ENCODE measurements at regions not wholly inside any gene's neighbourhood (a gene's known extent, or its start where the extent isn't known, plus 50 kb on each side); places are given as distances from the start of the nearest gene placed in this dataset.

- Histone ChIP-seq H3K4me1 (ENCODE audit: insufficient read depth, low read length) (no peaks in the 10 kb centered on the region), H3K4me3 (ENCODE audit: low read length) (no peak overlapping the region), H3K9me3 (ENCODE audit: control insufficient read depth in 1 of 2, insufficient read depth in 1 of 2, low read length in 2 of 2) (no peaks in the 10 kb centered on the region), H3K36me3 (ENCODE audit: insufficient read depth, low read length) (no peaks in the 10 kb centered on the region), H3K27ac (ENCODE audit: low read depth in 1 of 2, low read length in 2 of 2) (no peak overlapping the region), H3K27me3 (ENCODE audit: control insufficient read depth in 1 of 2, insufficient read depth in 2 of 2, low read length in 2 of 2) (no peaks in the 10 kb centered on the region)
- ATAC-seq (ENCODE audit: poor library complexity) (no peak), DNase-seq (no peak)
- TF ChIP-seq CTCF (IDR thresholded peaks at IDR 0.05) = no peak
- CTCF ChIA-PET = no interaction called here
- Mint-ChIP-seq H3K4me1 (ENCODE audit: low read depth) (no peaks in the 10 kb centered on the region), H3K4me3 (no peak overlapping the region), H3K36me3 (ENCODE audit: low read depth) (no peaks in the 10 kb centered on the region), H3K9me3 (no peaks in the 10 kb centered on the region), H3K27ac (no peak overlapping the region), H3K27me3 (no peaks in the 10 kb centered on the region)
- POLR2A ChIA-PET = no interaction called here
- intact Hi-C loops (cut with DNase I, micrococcal nuclease) = no loop called here
Observed at GRCh38 chr2:167386694-167387093, 498.4 kb downstream of the XIRP2 start.

- Mint-ChIP-seq H3K4me3 (no peak overlapping the region), H3K27me3 (no peaks in the 10 kb centered on the region), H3K9me3 (peaks cover 2% of the 10 kb centered on the region), H3K4me1 (ENCODE audit: low read depth) (no peaks in the 10 kb centered on the region), H3K27ac (no peak overlapping the region), H3K36me3 (ENCODE audit: low read depth) (no peaks in the 10 kb centered on the region)
- ChIA-PET POLR2A (no interaction called here), CTCF (no interaction called here)
- TF ChIP-seq CTCF (IDR thresholded peaks at IDR 0.05) = no peak
- intact Hi-C loops (cut with DNase I, micrococcal nuclease) = no loop called here
- Histone ChIP-seq H3K4me3 (ENCODE audit: low read length) (no peak overlapping the region), H3K36me3 (ENCODE audit: insufficient read depth, low read length) (no peaks in the 10 kb centered on the region), H3K9me3 (ENCODE audit: control insufficient read depth in 1 of 2, insufficient read depth in 1 of 2, low read length in 2 of 2) (peaks cover 0 to 10% of the 10 kb centered on the region in 2 experiments), H3K4me1 (ENCODE audit: insufficient read depth, low read length) (no peaks in the 10 kb centered on the region), H3K27me3 (ENCODE audit: control insufficient read depth in 1 of 2, insufficient read depth in 2 of 2, low read length in 2 of 2) (no peaks in the 10 kb centered on the region), H3K27ac (ENCODE audit: low read depth in 1 of 2, low read length in 2 of 2) (no peak overlapping the region)
- ATAC-seq (ENCODE audit: poor library complexity) (no peak), DNase-seq (no peak)
Observed at GRCh38 chr2:167383610-167384194, 495.4 kb downstream of the XIRP2 start.

- ChIA-PET POLR2A (no interaction called here), CTCF (no interaction called here)
- Histone ChIP-seq H3K27me3 (ENCODE audit: control insufficient read depth in 1 of 2, insufficient read depth in 2 of 2, low read length in 2 of 2) (no peaks in the 10 kb centered on the region), H3K4me1 (ENCODE audit: insufficient read depth, low read length) (no peaks in the 10 kb centered on the region), H3K27ac (ENCODE audit: low read depth in 1 of 2, low read length in 2 of 2) (no peak overlapping the region), H3K9me3 (ENCODE audit: control insufficient read depth in 1 of 2, insufficient read depth in 1 of 2, low read length in 2 of 2) (peaks cover 0 to 10% of the 10 kb centered on the region in 2 experiments), H3K4me3 (ENCODE audit: low read length) (no peak overlapping the region), H3K36me3 (ENCODE audit: insufficient read depth, low read length) (no peaks in the 10 kb centered on the region)
- Mint-ChIP-seq H3K27ac (no peak overlapping the region), H3K4me1 (ENCODE audit: low read depth) (no peaks in the 10 kb centered on the region), H3K9me3 (peaks cover 2% of the 10 kb centered on the region), H3K4me3 (no peak overlapping the region), H3K36me3 (ENCODE audit: low read depth) (no peaks in the 10 kb centered on the region), H3K27me3 (no peaks in the 10 kb centered on the region)
- ATAC-seq (ENCODE audit: poor library complexity) (no peak), DNase-seq (no peak)
- TF ChIP-seq CTCF (IDR thresholded peaks at IDR 0.05) = no peak
- intact Hi-C loops (cut with DNase I, micrococcal nuclease) = no loop called here
Observed at GRCh38 chr2:167381349-167381748, 493.1 kb downstream of the XIRP2 start.

Data from CD4-positive, alpha-beta T cell (primary cell).